ENCODE measurements at regions not wholly inside any gene's neighbourhood (a gene's known extent, or its start where the extent isn't known, plus 50 kb on each side); places are given as distances from the start of the nearest gene placed in this dataset.

DNA sequence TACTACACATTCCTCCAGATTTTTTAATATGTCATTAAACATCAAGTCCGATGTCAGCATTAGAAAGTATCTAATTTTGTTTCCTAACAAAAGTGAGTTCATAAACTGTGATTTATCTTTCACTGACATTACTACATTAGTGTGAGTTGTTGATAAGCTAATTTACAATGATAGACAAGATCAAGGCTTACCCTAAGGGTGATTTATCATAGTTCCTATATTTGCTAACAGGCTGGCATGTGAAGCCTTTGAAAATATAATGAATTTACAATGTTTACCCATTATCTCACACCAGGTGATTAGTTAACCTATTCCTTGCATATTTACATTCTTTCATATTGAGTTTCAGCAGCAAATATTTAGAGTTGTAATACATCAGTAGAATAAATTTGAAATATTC is 1096.9 kb upstream of the NUDT12 start:
- Histone ChIP-seq H4K20me1 (ENCODE audit: insufficient read depth, low read length) (no peaks in the 10 kb centered on the region), H3K27me3 (ENCODE audit: insufficient read depth, low read length) (no peaks in the 10 kb centered on the region), H3K4me3 (ENCODE audit: low read depth, low read length, poor library complexity, severe bottlenecking) (no peak overlapping the region), H3K9me2 (ENCODE audit: low read depth, low read length) (no peaks in the 10 kb centered on the region), H3K9ac (ENCODE audit: low read length) (no peak overlapping the region), H3K9me3 (ENCODE audit: low read length) (no peaks in the 10 kb centered on the region), H3K36me3 (ENCODE audit: insufficient read depth, low read length) (no peaks in the 10 kb centered on the region), H2AFZ (ENCODE audit: low read length) (no peak overlapping the region), H3K4me2 (ENCODE audit: low read length) (no peak overlapping the region), H3F3A (ENCODE audit: insufficient read depth, low read length) (no peaks in the 10 kb centered on the region), H3K4me1 (ENCODE audit: insufficient read depth, low read length, severe bottlenecking) (no peaks in the 10 kb centered on the region), H3K27ac (ENCODE audit: low read depth, low read length, poor library complexity, severe bottlenecking) (no peak overlapping the region), H3K79me2 (ENCODE audit: insufficient read depth, low read length) (no peaks in the 10 kb centered on the region)
- TF ChIP-seq EZH2 (IDR thresholded peaks at IDR 0.05; ENCODE audit: borderline replicate concordance, low read length), result no peak
- TF ChIP-seq, protein P1, sequence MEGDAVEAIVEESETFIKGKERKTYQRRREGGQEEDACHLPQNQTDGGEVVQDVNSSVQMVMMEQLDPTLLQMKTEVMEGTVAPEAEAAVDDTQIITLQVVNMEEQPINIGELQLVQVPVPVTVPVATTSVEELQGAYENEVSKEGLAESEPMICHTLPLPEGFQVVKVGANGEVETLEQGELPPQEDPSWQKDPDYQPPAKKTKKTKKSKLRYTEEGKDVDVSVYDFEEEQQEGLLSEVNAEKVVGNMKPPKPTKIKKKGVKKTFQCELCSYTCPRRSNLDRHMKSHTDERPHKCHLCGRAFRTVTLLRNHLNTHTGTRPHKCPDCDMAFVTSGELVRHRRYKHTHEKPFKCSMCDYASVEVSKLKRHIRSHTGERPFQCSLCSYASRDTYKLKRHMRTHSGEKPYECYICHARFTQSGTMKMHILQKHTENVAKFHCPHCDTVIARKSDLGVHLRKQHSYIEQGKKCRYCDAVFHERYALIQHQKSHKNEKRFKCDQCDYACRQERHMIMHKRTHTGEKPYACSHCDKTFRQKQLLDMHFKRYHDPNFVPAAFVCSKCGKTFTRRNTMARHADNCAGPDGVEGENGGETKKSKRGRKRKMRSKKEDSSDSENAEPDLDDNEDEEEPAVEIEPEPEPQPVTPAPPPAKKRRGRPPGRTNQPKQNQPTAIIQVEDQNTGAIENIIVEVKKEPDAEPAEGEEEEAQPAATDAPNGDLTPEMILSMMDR (IDR thresholded peaks at IDR 0.05; ENCODE audit: low read length), result no peak

DNA sequence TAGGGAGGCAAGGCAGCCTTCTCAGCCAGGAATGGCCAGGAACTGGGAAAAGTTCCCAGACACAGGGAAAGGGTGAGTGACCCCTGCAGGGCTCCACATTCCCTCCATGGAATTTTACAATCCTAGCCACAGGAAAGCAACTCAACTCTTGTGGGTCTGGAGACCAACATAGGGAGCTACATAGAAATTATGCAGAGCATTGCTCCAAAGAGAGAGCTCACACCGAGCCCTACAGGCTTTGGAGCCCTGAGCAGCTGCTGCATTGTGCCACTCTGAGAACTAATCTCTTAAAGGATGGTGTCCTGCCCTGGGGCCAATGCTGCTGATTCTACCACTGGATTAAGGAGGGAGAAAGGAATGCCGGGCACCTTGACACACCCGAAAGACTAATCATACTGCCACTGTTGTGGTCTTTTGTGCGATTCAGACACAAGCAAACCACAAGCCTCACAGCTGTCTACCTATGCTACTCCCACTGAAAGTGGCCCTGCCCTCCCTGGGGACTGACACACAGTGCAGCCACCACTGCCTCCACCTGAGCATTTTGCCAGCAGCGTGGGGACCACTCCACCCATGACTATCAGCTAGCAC is 1089.8 kb upstream of the NUDT12 start:
- H3K4me3 ChIP-seq (ENCODE audit: low read depth, low read length, poor library complexity, severe bottlenecking), result no peak overlapping the region
- no peak overlapping the region for H3K27ac ChIP-seq (ENCODE audit: low read depth, low read length, poor library complexity, severe bottlenecking)
- no peaks in the 10 kb centered on the region for H3F3A ChIP-seq (ENCODE audit: insufficient read depth, low read length)
- H3K79me2 ChIP-seq (ENCODE audit: insufficient read depth, low read length), result no peaks in the 10 kb centered on the region
- H3K36me3 ChIP-seq (ENCODE audit: insufficient read depth, low read length), result no peaks in the 10 kb centered on the region
- H3K27me3 ChIP-seq (ENCODE audit: insufficient read depth, low read length), result no peaks in the 10 kb centered on the region
- no peaks in the 10 kb centered on the region for H4K20me1 ChIP-seq (ENCODE audit: insufficient read depth, low read length)
- no peak overlapping the region for H3K9ac ChIP-seq (ENCODE audit: low read length)
- TF ChIP-seq EZH2 (IDR thresholded peaks at IDR 0.05; ENCODE audit: borderline replicate concordance, low read length), result no peak
- no peaks in the 10 kb centered on the region for H3K4me1 ChIP-seq (ENCODE audit: insufficient read depth, low read length, severe bottlenecking)
- H2AFZ ChIP-seq (ENCODE audit: low read length), result no peak overlapping the region
- no peak overlapping the region for H3K4me2 ChIP-seq (ENCODE audit: low read length)
- no peaks in the 10 kb centered on the region for H3K9me3 ChIP-seq (ENCODE audit: low read length)
- H3K9me2 ChIP-seq (ENCODE audit: low read depth, low read length), result no peaks in the 10 kb centered on the region

DNA sequence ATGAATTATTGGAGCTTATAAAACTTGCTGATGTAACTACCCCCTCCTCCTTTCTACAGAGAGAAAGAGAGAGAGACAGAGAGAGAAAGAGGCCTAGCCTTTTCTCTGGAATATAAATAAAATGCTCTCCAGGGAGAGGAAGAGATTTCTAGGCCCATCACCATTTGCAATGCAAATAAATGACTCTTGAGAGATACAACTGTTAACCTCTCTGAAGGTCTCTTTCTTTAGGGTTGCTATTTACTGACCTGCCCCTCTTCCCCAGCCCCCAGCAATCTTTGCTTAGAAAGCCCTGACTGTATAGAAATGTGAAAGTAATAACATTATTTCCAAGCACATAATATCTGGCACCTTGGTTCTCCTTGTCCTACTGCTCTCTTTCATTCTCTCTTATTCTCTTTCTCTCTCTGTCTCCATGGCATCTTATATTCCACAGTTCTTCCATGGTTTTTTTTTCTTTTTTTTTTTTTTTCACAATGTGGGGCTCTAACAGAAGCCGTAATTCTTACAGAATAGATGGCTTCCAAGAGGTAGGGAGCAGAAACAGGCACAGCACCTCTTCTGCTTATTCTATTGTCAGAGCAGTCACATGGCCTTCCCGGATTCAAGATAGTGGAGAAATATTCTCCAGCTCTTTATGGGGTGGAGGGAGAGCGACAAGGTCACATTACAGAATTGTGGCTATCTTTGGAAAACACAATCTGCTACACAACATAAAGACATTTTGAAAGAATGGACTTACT is 1087.9 kb upstream of the NUDT12 start:
- no peak for TF ChIP-seq EZH2 (IDR thresholded peaks at IDR 0.05; ENCODE audit: borderline replicate concordance, low read length)
- TF ChIP-seq, protein P1 (IDR thresholded peaks at IDR 0.05; ENCODE audit: low read length), result no peak
- no peaks in the 10 kb centered on the region for H3K9me2 ChIP-seq (ENCODE audit: low read depth, low read length)
- H2AFZ ChIP-seq (ENCODE audit: low read length), result no peak overlapping the region
- H3K4me2 ChIP-seq (ENCODE audit: low read length), result no peak overlapping the region
- no peak overlapping the region for H3K4me3 ChIP-seq (ENCODE audit: low read depth, low read length, poor library complexity, severe bottlenecking)
- no peak overlapping the region for H3K27ac ChIP-seq (ENCODE audit: low read depth, low read length, poor library complexity, severe bottlenecking)
- no peaks in the 10 kb centered on the region for H3K9me3 ChIP-seq (ENCODE audit: low read length)
- no peaks in the 10 kb centered on the region for H3K36me3 ChIP-seq (ENCODE audit: insufficient read depth, low read length)
- no peak overlapping the region for H3K9ac ChIP-seq (ENCODE audit: low read length)
- H3F3A ChIP-seq (ENCODE audit: insufficient read depth, low read length), result no peaks in the 10 kb centered on the region
- H3K79me2 ChIP-seq (ENCODE audit: insufficient read depth, low read length), result no peaks in the 10 kb centered on the region
- no peaks in the 10 kb centered on the region for H4K20me1 ChIP-seq (ENCODE audit: insufficient read depth, low read length)
- H3K27me3 ChIP-seq (ENCODE audit: insufficient read depth, low read length), result no peaks in the 10 kb centered on the region
- H3K4me1 ChIP-seq (ENCODE audit: insufficient read depth, low read length, severe bottlenecking), result no peaks in the 10 kb centered on the region
